Prostate gland (tissue), 2 donors: ENCODE measurements at regions not wholly inside any gene's neighbourhood (a gene's known extent, or its start where the extent isn't known, plus 50 kb on each side); places are given as distances from the start of the nearest gene placed in this dataset.

Experiments used
- DNase-seq: peaks from one replicate; pipeline ENCODE4 v3.0.0-alpha.2; 2019; ENCODE audit warnings: low spot score
- H3K27ac ChIP-seq, 2 donors: fragments of 200-600 bp; sonication (generic); 2 replicates each; pipeline ENCODE4 v1.5.1; 2017 to 2019
- H3K27me3 ChIP-seq: fragments of 200-600 bp; sonication (generic); replicated peaks from 2 replicates; pipeline ENCODE4 v1.5.1; 2019; ENCODE audit not compliant: insufficient read depth
- H3K36me3 ChIP-seq, 2 donors: fragments of 200-600 bp; sonication (generic); 1 replicate in 1 of 2; 2 replicates in 1 of 2; pipeline versions ENCODE4 v1.5.1 to v1.8.1; 2017 to 2019
- H3K4me1 ChIP-seq: fragments of 200-600 bp; sonication (generic); replicated peaks from 2 replicates; pipeline ENCODE4 v1.5.1; 2019
- H3K4me3 ChIP-seq, 2 donors: fragments of 200-600 bp; sonication (generic); 2 replicates each; pipeline ENCODE4 v1.5.1; 2017 to 2019
- H3K9me3 ChIP-seq: fragments of 200-600 bp; sonication (generic); 2 replicates; pipeline ENCODE4 v1.5.1; 2017
- POLR2A ChIP-seq: fragments of 450-650 bp; IDR thresholded peaks from one replicate; pipeline ENCODE4 v1.6.1; 2016; ENCODE audit warnings: antibody characterized with exemption, mild to moderate bottlenecking
- POLR2AphosphoS5 ChIP-seq: sonication (generic); formaldehyde crosslinking; IDR thresholded peaks from one replicate; pipeline ENCODE4 v1.6.1; 2017; ENCODE audit warnings: antibody characterized with exemption
- WGBS: methylation state at CpG from one replicate; pipeline ENCODE4 v1.1.5; 2018; 5-methylcytosine and 5-hydroxymethylcytosine counted together
- intact Hi-C: fragments of 100-400 bp; cut with DNase I; formaldehyde crosslinking; loops from one replicate; pipeline ENCODE4 v1.14.2; 2022
- TF ChIP-seq, protein P1 (sequence below), 4 experiments: fragments of 200-600 bp in 2 of 4; fragments of 450-650 bp in 2 of 4; sonication (generic) in 2 of 4; IDR thresholded peaks; 1 replicate in 3 of 4; 2 replicates in 1 of 4; pipeline ENCODE4 v1.5.1; 2016 to 2019; ENCODE audit warnings: antibody characterized with exemption in 4 of 4, mild to moderate bottlenecking in 2 of 4, moderate library complexity in 2 of 4

DNA sequence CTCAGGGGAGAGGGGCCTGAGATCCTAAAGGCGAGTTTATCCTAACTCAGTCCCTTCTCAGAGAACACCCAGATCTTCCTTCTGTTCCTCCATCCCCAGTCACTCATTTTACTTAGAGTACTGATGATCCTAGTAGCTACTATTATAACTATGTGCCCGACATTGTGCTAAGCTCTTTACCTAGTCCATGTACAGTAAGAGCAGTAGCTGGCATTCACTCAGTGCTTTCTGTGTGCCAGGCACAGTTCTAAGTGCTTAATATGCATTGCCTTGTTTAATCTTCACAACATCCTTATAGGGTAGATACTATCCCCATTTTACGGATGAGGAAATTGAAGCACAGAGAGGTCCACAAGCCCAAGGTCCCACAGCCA lies 58.3 kb downstream of the FRMPD3 start:
- 69% methylated on average over 3 of the region's 3 CpGs for WGBS
- Histone ChIP-seq H3K27me3 (no peaks in the 10 kb centered on the region), H3K4me3 (no peak overlapping the region), H3K9me3 (no peaks in the 10 kb centered on the region), H3K4me1 (no peaks in the 10 kb centered on the region), H3K36me3 (no peaks in the 10 kb centered on the region), H3K27ac (no peak overlapping the region)
- intact Hi-C loops = no loop called here
- DNase-seq = no peak
- TF ChIP-seq, protein P1, sequence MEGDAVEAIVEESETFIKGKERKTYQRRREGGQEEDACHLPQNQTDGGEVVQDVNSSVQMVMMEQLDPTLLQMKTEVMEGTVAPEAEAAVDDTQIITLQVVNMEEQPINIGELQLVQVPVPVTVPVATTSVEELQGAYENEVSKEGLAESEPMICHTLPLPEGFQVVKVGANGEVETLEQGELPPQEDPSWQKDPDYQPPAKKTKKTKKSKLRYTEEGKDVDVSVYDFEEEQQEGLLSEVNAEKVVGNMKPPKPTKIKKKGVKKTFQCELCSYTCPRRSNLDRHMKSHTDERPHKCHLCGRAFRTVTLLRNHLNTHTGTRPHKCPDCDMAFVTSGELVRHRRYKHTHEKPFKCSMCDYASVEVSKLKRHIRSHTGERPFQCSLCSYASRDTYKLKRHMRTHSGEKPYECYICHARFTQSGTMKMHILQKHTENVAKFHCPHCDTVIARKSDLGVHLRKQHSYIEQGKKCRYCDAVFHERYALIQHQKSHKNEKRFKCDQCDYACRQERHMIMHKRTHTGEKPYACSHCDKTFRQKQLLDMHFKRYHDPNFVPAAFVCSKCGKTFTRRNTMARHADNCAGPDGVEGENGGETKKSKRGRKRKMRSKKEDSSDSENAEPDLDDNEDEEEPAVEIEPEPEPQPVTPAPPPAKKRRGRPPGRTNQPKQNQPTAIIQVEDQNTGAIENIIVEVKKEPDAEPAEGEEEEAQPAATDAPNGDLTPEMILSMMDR (IDR thresholded peaks at IDR 0.05) = no peak
- no peak for TF ChIP-seq POLR2A
- TF ChIP-seq POLR2AphosphoS5 = no peak

DNA sequence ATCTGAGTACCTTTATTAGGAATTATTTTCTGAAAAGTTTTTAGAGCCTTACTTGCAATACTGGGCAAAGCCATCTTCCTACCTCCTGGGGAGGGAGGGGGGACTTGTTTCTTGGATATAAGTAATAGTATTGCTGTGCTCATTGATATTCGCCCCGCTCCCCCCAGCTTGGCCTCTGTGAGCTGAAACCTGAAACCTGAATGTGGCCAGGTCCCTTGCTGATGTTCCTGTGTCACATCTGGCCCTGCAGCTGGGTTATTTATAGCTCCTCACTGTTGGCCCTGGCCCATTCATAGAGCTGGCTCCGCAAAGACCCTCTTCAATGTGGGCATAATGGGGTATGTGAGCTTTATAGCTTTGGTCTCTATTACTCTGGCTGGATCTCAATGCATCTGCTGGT lies 59.5 kb downstream of the FRMPD3 start:
- WGBS = 88% methylated on average over 2 of the region's 3 CpGs
- Histone ChIP-seq H3K4me3 (no peak overlapping the region), H3K36me3 (no peaks in the 10 kb centered on the region), H3K27me3 (no peaks in the 10 kb centered on the region), H3K9me3 (no peaks in the 10 kb centered on the region), H3K4me1 (no peaks in the 10 kb centered on the region), H3K27ac (no peak overlapping the region)
- no peak for DNase-seq
- TF ChIP-seq, protein P1 (IDR thresholded peaks at IDR 0.05) = no peak
- TF ChIP-seq POLR2A = no peak
- TF ChIP-seq POLR2AphosphoS5 = no peak
- intact Hi-C loops = no loop called here

DNA sequence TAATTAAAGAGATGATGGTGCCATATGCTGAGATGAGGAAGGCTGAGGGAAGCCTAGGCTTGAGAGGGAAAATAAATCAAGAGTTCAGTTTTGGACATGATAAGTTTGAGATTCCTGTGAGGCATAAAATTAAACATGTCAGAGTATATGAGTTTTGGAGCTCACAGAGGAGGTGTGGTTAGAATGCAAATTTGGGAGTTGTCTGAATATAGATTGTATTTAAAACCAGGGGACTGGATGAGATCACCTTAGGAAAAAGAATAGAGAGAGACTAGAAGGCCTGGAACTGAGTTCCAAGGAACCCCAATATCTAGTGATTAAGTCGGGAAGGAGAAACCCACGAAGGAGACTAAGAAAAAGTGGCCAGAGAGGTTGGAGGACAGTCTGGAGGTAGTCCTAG lies 65.5 kb downstream of the FRMPD3 start:
- TF ChIP-seq, protein P1 (IDR thresholded peaks at IDR 0.05) = no peak
- TF ChIP-seq POLR2AphosphoS5 (no peak), POLR2A (no peak)
- no peak overlapping the region for H3K27ac ChIP-seq
- intact Hi-C loops = no loop called here
- H3K4me3 ChIP-seq = no peak overlapping the region
- WGBS = 89% methylated on average over 2 of the region's 2 CpGs
- no peaks in the 10 kb centered on the region for H3K9me3 ChIP-seq
- no peak for DNase-seq
- no peaks in the 10 kb centered on the region for H3K27me3 ChIP-seq
- H3K4me1 ChIP-seq = no peaks in the 10 kb centered on the region
- no peaks in the 10 kb centered on the region for H3K36me3 ChIP-seq

DNA sequence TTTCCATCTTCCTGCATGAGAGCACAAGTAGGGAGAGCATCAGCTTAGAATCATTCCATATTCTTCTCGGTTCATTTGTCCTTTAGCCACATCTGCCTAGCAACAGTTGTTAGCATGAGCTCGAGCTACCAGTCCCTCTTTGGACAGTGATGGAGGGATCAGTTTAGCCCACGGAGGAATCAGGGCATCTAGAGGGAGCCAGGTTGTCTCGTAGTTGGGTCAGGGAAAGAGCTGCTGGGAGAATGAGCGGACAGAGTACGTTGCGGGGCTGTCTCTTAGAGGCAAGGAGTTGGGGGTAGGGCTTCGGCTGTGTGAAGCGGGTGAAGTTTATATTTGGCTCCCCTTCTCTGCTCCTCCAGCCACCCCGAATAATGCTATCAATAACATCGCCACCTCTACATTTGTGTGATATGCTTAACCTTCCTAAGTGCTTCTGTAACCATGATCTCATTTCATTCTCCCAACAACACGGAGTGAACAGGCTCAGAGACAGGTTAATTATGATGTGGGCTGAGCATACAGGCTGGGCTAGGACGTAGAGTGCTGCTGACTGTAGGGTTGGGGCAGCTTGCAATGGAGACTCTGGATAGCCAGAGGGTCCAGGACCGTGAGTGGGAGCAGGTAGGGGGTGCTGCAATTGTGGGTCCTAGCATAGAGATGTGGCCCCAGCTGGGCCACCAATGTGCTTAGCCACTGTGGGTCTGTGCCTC lies 72.6 kb downstream of the FRMPD3 start:
- Histone ChIP-seq H3K27me3 (no peaks in the 10 kb centered on the region), H3K9me3 (no peaks in the 10 kb centered on the region), H3K4me3 (no peak overlapping the region), H3K27ac (no peak overlapping the region), H3K36me3 (no peaks in the 10 kb centered on the region), H3K4me1 (no peaks in the 10 kb centered on the region)
- TF ChIP-seq POLR2AphosphoS5 (no peak), POLR2A (no peak)
- TF ChIP-seq, protein P1 (IDR thresholded peaks at IDR 0.05) = no peak
- no peak for DNase-seq
- WGBS = 87% methylated on average over 14 of the region's 14 CpGs
- intact Hi-C loops = no loop called here

DNA sequence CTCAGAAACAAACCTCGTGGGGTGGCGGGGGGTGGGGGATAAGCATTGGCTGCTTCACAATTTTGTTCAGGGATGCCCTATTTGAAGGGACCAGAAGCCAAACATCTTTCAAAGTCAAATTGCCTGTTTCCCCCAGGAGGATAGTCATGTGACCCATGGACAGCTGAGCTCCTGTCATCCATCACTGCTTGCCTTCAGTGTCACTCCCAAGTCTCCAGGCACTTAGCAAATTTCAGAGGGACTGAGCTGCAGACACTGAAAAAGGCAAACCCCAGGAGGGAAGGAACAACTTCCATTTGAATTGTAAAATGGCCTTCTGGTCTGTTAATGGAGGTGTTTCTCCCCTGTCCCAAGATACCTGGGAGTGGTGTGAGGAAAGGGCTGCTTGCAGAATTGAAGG lies 73.4 kb downstream of the FRMPD3 start:
- intact Hi-C loops = no loop called here
- no peaks in the 10 kb centered on the region for H3K4me1 ChIP-seq

More for the DNA sequence above, 73.4 kb downstream of the FRMPD3 start:
- Histone ChIP-seq H3K36me3 (no peaks in the 10 kb centered on the region), H3K27ac (no peak overlapping the region), H3K27me3 (no peaks in the 10 kb centered on the region), H3K9me3 (no peaks in the 10 kb centered on the region), H3K4me3 (no peak overlapping the region)
- TF ChIP-seq, protein P1 (IDR thresholded peaks at IDR 0.05) = no peak
- TF ChIP-seq POLR2AphosphoS5 (no peak), POLR2A (no peak)
- 94% methylated on average over 2 of the region's 2 CpGs for whole genome bisulfite sequencing
- DNase-seq = no peak
